Osteocyte (in vitro differentiated cells): ENCODE measurements at regions not wholly inside any gene's neighbourhood (a gene's known extent, or its start where the extent isn't known, plus 50 kb on each side); places are given as distances from the start of the nearest gene placed in this dataset.
"Not testable (repeated sequence)": the region's sequence is repeated elsewhere in the genome, so short reads cannot be mapped to it uniquely, and the experiment has no call there.

Experiments used
- DNase-seq: peaks from one replicate; pipeline ENCODE4 v3.0.0; 2021; ENCODE audit warnings: mixed read lengths; ENCODE audit not compliant: unreplicated experiment; ENCODE audit errors: extremely low spot score
- H3K27ac Mint-ChIP-seq: one replicate; pipeline ENCODE4 v1.8.0; 2021; ENCODE audit warnings: mild to moderate bottlenecking, mixed read lengths; ENCODE audit not compliant: unreplicated experiment
- H3K27me3 Mint-ChIP-seq: one replicate; pipeline ENCODE4 v1.8.0; 2021; ENCODE audit warnings: mixed read lengths; ENCODE audit not compliant: unreplicated experiment
- H3K36me3 Mint-ChIP-seq: one replicate; pipeline ENCODE4 v1.8.0; 2021; ENCODE audit warnings: mixed read lengths; ENCODE audit not compliant: unreplicated experiment
- H3K4me1 Mint-ChIP-seq: one replicate; pipeline ENCODE4 v1.8.0; 2021; ENCODE audit warnings: mixed read lengths; ENCODE audit not compliant: unreplicated experiment
- H3K4me3 Mint-ChIP-seq: one replicate; pipeline ENCODE4 v1.8.0; 2021; ENCODE audit warnings: mild to moderate bottlenecking, moderate library complexity, mixed read lengths; ENCODE audit not compliant: unreplicated experiment
- H3K9me3 Mint-ChIP-seq: one replicate; pipeline ENCODE4 v1.8.0; 2021; ENCODE audit warnings: mixed read lengths; ENCODE audit not compliant: unreplicated experiment
- CTCF ChIP-seq: fragments of 200-600 bp; sonication (generic); IDR thresholded peaks from 2 replicates; pipeline ENCODE4 v1.5.0; 2021; ENCODE audit warnings: antibody characterized with exemption, mild to moderate bottlenecking, moderate library complexity

GRCh38 chr18:47669815-47670214 lies 260.6 kb downstream of the SMAD2 start:
- Mint-ChIP-seq H3K4me3 (no peak overlapping the region), H3K4me1 (no peaks in the 10 kb centered on the region), H3K27me3 (no peaks in the 10 kb centered on the region), H3K27ac (no peak overlapping the region), H3K9me3 (no peaks in the 10 kb centered on the region), H3K36me3 (no peaks in the 10 kb centered on the region)
- TF ChIP-seq CTCF, result no peak
- no peak for DNase-seq

- no peak for TF ChIP-seq CTCF
- Mint-ChIP-seq H3K27ac (no peak overlapping the region), H3K27me3 (no peaks in the 10 kb centered on the region), H3K4me3 (no peak overlapping the region), H3K36me3 (no peaks in the 10 kb centered on the region), H3K4me1 (no peaks in the 10 kb centered on the region), H3K9me3 (peaks cover 15% of the 10 kb centered on the region)
- no peak for DNase-seq
These were observed 272.0 kb downstream of the SMAD2 start for GRCh38 chr18:47658498-47658897.

GRCh38 chr18:47654988-47655387 lies 275.5 kb downstream of the SMAD2 start:
- no peak overlapping the region for H3K27ac Mint-ChIP-seq
- no peak for DNase-seq
- TF ChIP-seq CTCF, result no peak
- no peaks in the 10 kb centered on the region for H3K36me3 Mint-ChIP-seq
- H3K4me1 Mint-ChIP-seq, result no peaks in the 10 kb centered on the region
- no peak overlapping the region for H3K4me3 Mint-ChIP-seq
- no peaks in the 10 kb centered on the region for H3K27me3 Mint-ChIP-seq
- peaks cover 17% of the 10 kb centered on the region for H3K9me3 Mint-ChIP-seq

GRCh38 chr18:47644896-47645295 lies 285.6 kb downstream of the SMAD2 start:
- Mint-ChIP-seq H3K36me3 (no peaks in the 10 kb centered on the region), H3K4me3 (no peak overlapping the region), H3K9me3 (no peaks in the 10 kb centered on the region), H3K27ac (no peak overlapping the region), H3K27me3 (no peaks in the 10 kb centered on the region), H3K4me1 (no peaks in the 10 kb centered on the region)
- TF ChIP-seq CTCF, result no peak
- DNase-seq, result no peak

GRCh38 chr18:47637551-47637950 lies 292.9 kb downstream of the SMAD2 start:
- not testable (repeated sequence) for H3K4me3 Mint-ChIP-seq, DNase-seq, H3K27me3 Mint-ChIP-seq, H3K9me3 Mint-ChIP-seq, H3K36me3 Mint-ChIP-seq, H3K4me1 Mint-ChIP-seq, H3K27ac Mint-ChIP-seq

- Mint-ChIP-seq H3K9me3 (no peaks in the 10 kb centered on the region), H3K27ac (no peak overlapping the region), H3K36me3 (no peaks in the 10 kb centered on the region), H3K27me3 (no peaks in the 10 kb centered on the region), H3K4me3 (no peak overlapping the region), H3K4me1 (no peaks in the 10 kb centered on the region)
- DNase-seq, result no peak
- TF ChIP-seq CTCF, result no peak
These were observed 295.0 kb downstream of the SMAD2 start for GRCh38 chr18:47635416-47635815.
